ENCODE measurements at regions not wholly inside any gene's neighbourhood (a gene's known extent, or its start where the extent isn't known, plus 50 kb on each side); places are given as distances from the start of the nearest gene placed in this dataset.
A peak's percentile ranks its signal among the peaks of the same experiment; 100 is the strongest.

DNA sequence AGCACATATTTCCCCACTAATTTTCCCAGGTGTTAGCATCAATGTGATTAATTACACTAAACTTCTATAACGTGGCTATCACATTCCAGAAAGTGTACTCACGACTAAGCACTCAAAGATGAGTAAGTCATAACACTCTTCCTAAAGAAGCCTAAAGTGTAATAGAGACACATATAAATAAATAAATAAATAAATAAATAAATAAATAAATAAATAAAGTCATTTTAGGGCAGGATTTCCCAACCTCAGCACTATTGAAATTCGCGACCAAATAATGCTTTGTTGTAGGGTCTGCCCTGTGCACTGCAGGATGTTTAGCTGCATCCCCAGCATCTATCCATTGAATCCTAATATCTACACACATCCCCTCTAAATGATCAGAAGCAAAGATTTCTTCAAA, 390.9 kb downstream of the CDH7 start:
- no peak for DNase-seq

DNA sequence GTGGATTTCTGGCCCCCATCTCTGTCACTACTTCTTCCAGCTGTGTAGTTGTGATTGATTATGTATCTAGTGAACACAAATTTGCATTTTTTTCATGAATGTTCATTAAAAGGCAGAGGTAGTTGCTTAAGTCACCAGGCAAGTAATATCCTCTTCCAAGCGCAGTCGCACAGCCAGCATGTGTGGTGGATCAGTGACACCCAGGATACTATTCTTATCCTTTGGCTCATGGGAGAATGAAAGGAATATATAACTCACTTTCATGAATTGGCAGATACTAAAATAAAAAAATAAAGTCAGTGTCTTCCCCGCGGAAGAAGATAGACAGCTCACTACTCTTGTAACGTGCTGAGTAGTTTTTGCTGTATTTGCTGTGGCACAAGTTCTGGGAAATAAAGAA, 387.8 kb downstream of the CDH7 start:
- DNase-seq: peak; percentile 10

DNA sequence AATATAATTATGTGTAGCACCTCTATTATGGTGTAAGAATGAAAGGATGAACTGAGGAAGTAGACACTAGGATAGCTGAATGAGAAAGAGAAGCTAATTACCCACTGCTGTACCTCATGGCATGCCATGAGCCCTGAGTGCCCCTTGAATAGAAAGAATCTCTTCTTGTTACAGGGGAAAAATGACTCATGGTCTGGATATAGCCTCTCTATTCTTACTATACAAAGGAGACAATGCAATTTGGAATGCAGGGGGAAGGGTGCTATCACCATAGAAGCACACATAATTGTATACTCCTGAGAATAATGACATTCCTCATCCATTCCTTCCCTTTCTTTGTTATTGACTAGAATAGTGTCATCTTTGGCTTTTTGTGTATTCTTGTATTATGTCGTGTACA, 385.2 kb downstream of the CDH7 start:
- DNase-seq: peak; percentile 37

DNA sequence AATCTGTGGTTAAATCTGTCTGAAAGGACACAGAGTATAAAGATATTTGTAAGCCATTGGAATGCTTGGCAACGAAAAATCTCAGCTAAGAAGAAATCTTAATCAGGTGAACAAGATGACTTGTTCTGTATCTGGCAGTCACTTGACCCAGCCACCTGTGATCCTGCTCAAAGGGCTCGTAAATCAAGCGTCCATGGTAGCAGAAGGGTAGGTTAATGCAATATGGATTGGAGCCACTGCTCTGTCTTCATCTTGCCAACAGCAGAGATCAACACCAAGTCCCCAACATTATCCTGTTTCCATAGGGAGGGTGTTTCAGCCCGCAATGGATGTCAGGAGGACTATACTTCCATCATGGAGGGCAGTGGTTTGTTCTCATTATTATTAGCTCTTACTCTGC, 378.4 kb downstream of the CDH7 start:
- no peak for DNase-seq

DNA sequence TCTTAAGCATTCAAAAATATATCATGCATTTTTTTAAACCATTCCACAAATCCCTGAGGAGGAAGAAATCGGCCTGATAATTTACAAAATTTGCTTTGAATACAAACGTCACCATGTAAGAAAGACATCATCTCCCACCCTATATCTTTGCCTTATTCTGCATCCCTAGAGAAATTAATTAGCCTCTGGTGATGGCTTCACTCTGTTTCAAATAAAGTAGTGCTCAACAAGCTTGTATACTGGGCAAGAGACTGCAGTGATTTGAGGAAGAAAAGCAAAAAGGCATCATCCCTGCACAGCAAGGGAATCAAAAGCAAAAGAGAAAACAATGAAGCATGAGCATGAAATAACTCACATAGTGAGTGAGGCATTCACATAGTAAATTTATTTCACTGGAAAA, 375.5 kb downstream of the CDH7 start:
- DNase-seq: no peak

DNA sequence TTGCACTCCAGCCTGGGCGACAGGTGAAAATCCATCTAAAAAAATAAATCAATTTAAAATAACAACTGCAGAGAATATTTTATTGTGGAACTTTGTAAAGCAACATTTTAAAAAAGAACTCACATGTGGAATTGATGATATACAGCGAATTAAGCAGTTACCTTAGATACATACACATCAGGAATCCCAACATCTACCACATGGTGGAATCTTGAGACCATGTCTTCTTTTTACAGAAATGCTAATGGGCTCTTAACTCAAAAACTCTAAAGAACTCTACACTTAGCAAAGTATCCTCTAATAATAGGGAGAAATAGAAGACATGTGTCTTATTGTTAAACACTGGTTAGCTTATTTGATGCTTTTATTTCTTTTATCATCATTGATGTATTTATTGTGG, 373.6 kb downstream of the CDH7 start:
- no peak for DNase-seq

DNA sequence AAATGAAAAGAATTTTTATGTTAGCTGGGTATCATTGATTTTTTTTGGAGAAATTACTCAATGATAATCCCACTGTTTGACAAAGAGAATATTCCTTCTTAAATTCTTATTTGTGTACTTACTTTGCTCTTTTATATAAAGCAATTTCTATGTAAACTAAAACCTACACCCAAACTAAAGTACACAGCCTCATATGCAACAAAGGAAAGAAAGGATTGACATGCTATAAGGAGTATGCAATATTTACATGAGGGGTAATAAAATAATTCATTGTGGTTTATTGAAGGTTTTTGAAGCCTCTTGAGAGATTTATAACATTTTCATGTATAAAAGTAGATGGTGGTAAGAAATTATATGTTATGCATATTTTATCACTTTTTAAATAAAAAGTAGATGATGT, 368.5 kb downstream of the CDH7 start:
- DNase-seq: no peak

DNA sequence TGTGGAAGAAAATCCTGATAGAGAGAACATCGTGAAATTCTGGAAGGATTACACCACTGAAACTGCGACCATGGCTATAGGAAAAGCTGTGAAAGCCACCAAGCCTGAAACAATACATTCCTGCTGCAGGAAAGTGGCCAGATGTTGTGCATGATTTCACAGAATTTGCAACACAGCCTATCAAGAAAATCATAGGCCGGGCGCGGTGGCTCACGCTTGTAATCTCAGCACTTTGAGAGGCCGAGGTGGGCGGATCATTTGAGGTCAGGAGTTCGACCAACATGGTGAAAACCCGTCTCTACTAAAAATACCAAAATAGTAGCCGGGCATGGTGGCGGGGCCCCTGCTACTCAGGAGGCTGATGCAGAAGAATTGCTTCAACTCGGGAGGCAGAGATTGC, 360.2 kb downstream of the CDH7 start:
- no peak for DNase-seq

DNA sequence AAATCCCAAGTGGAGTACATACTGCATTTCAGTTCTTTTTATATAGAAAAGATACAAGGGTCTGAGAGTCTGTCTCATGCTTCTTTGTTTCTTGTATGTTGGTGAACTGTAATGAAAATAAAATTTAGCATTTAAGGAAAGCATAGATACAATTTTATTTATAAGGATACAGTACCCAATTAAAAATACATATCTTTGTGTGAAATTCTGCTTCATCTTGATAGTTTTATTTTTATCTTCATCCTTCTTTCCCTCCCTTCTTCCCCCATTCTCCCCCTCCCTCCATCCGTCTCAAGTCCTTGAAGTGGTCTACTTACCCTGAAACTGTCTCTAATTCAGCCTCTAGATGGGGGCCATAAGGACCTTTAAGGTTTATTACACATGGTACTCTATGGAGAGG, 359.8 kb downstream of the CDH7 start:
- no peak for DNase-seq

DNA sequence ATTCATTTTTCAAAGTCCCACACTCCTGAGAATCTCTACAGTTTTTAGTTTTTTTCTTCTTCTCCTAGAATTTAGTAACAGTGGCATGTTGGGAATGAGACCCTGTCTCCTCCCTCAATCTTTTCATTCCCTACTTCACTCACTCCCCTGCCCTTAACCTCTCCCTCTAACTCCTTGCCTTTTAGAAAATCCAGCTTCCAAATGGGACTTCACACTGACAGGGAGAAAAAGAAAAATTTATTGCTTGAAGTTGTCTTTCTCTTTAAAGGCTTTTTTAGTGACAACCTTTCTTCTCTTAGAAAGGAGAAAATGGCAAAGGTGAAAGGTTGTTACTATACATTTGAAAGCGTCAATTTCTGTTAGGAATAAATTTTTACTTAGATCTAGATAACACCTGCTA, 359.2 kb downstream of the CDH7 start:
- no peak for DNase-seq

DNA sequence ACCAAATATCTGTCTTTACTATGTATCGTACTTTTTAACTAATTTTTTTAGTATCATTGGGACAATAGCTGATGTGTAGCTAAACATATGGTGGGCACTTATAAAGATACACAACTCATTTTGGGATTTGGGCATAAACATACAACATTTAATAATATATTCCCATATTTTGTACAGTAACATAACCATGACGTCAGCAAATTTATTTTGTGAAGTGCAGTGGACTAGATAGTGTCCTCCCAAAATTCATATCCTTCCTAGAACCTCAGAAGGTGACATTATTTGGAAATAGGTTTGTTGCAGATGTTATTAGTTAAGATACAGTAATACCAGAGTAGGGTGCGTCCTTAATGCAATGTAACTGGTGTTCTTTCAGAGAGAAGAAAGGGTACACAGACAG, 356.7 kb downstream of the CDH7 start:
- no peak for DNase-seq

DNA sequence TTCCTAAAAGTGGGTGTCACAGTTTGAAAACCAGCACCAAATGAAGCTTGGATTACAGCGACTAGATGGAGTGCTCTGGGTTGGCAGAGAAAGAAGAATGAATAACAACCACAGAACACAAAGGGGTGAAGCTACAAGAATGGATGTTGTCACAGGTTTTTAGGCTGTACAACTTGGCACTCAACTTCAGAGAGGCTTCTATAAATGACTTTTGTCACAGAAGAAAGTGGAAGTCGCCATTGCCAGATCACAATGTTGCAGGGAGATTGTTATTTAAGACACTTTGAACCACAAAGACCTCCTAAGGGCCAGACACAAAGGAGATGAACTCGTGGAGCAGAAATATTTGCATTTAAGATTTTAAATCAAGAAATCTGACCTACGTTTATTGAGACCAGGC, 354.2 kb downstream of the CDH7 start:
- DNase-seq: no peak

DNA sequence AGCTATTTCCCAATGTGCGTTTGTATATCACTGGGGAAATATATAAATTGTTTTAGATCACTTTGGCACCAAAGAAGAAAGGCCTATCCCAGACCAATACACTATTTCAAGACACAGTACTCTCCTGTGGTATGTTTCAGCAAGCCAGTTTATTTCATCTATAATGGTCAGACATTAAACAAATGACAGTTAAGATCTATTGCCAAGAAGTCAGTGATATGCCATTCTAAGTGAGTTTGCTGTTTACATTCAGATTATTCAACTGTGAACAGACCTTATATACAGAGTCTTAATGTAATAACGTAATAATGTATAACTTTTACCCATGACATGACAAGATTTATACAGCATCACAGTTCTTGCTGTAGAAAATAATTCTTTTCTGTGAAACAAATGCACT, 352.7 kb downstream of the CDH7 start:
- peak; percentile 7 for DNase-seq

DNA sequence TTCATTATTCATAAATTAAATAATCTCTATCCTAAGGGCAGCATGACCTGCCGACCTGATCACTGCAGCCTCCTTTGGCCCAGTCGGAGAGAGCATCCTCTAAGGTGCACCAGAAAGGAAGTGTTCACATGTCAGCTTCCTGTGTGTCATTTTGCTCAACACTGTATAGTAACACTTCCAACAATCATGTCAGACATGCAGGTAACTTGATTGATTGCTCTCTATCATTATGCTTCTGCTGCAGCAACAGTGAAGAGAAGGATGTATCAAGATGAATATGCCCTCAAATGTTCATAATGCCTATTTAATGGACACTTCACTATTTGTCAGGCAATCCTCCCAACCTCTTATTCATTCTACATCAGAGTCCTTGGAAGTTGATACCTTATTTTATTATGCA, 332.3 kb downstream of the CDH7 start:
- no peak for DNase-seq

DNA sequence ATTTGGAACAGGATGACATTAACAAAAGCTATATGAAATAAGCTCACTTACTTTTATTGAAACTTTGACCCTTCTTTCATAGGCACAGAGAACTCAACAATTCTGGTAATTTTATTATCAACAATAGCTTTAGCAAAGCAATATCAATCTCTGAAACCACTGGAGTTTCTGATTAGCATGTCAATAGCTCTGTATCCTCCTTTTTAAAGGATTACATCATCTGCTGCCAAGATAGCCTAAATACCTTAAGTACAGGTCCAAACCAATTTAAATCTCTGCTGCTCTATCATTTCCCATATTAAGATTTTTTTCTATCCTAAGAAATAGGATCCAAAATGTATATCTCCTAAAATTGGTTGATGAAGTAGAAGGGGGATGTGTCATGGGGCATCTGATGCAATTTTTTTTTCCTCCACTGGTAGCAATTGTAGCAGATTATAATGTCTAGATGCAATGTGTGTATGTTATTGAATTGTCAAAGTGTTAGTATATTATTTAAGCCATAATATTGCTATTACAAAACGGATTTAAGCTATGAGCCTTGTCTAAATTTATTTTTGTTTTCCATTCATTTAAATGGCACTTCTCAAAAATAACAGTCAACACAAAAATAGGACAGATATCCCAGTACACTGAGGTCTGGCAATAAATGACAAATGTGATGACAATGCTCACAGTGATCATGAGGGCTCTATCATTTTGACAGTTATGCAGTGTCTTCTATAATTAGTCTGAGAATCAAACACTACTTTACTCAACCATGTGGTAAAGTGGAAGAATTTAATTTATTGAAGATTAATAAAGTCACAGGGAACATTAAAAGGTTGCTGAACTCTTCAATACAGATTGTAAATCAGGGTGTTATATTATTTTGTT, 328.4 kb downstream of the CDH7 start:
- no peak for DNase-seq

DNA sequence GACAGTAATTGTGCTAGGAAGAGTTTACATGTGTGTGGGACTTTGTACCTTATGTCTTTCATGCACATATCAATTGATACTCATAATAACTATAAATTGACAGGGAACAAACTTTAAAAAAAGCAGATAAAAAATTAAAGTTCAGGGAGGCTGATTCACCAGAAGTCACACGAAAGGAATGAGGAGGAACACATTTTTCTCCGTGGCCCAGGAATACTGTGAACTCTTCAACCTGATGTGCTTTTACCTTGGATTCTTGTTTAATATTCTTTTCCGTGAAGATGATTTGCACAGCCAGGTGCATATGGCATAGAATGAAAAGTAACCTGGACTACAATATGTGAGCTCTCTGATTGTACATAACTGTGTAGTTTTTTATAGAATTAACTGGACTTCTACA, 326.3 kb downstream of the CDH7 start:
- DNase-seq: no peak

DNA sequence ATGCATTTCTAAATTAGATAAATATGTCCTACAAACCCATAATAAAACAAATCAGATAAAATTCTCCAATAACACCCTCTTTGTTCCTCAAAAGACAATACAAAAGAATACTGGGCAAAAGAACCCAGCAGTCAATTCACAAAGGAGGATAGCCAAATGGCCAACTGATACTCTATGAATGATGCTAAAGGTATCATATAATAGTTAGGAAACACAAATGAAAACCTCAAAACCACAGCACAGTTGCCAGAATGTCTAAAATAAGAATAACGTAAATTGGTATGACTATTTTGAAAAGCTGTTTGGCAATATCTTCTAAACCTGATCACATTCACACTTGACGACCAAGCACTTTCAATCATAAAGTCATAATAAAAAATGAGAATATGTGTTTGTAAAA, 315.4 kb downstream of the CDH7 start:
- no peak for DNase-seq

DNA sequence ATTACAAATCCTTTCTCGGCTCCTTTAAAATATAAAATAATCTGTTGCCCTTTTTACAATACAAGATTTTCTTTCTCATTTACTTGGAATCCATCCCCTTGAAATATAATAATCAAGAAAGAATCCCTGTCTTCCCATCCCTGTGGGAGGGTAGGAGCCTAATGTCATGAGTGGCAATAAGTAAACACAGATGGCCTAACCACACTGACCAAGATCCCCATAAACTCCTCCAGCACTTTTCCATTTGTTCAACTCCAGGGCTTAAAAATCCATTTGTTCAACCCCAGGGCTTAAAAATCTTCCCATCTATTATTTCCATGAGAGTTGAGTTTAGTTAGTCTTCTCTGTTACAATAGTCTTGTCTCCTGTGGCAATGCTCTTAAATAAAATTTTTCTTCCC, 297.6 kb downstream of the CDH7 start:
- peak; percentile 59 for DNase-seq

DNA sequence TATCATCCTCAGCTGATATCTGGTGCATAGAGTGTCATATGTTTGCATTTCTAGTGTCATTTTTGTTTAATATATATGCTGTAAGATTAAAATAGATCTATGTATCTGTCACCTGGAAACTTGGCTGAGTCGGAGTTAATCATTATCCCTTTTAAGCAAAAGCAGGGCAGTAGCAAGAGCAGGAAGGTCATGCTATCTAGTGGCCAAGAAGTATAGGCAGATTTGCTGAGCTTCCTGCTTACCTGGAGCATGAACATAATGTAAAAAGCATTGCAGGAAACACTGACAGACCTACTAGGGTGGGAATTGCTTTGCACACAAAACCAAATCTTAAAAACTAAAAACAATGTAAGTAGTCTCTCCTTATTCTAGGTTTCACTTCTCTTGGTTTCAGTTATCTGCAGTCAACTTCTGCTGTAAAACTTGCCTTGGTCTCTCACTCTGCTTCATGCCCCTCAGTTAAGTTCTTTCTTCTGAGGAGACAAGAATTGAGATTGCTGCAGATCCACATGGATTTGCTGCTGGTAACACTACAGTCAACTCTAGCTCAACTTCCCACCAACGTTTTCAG, 295.3 kb downstream of the CDH7 start:
- no peak for DNase-seq

DNA sequence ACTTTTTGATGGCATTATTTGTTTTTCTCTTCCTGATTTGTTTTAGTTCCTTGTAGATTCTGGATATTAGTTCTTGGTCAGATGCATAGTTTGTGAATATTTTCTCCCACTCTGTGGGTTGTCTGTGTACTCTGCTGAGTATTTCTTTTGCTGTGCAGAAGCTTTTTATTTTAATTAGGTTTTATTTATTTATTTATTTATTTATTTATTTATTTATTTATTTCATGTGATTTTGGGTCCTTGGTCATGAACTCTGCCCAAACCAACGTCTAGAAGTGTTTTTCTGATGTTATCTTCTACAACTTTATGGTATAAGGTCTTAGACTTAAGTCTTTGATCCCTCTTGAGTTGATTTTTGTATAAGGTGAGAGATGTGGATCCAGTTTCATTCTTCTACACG, 292.2 kb downstream of the CDH7 start:
- no peak for DNase-seq

DNA sequence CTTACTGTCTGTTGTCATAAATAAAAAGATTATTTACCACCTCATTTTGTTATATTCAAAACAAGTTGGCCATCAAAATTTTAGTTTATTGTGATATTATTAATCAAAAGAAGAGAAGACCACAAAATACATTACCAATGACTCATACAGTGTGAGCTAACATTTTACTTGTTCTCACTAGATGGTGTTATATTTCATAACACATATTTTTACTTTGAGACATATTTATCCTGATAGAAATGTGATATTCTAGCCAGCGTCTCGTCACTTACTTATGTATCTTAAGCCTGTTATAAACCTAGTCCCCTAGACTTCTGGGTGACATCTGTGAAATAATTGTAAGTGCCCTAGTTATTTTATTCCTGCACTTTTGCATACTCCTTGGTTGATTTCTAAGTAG, 263.2 kb downstream of the CDH7 start:
- DNase-seq: no peak

DNA sequence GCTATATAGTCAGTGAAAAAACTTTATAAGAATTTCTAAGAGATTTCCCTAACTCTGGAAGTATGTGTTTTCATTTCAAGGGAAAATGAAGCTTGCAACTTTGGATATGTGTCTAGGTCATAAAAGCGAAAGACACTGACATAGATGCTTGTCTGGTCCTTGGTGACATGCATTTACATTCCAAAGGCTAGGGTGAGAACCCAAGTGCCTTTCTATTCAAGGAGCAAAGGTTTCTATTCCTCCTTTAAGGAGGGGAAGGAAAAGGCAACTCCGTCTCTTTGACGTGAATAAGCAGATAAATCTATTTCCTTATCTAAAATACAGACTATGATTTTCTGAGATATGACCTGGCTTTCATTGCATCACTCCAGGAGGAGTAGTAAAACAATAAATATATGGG, 261.1 kb downstream of the CDH7 start:
- DNase-seq: no peak

DNA sequence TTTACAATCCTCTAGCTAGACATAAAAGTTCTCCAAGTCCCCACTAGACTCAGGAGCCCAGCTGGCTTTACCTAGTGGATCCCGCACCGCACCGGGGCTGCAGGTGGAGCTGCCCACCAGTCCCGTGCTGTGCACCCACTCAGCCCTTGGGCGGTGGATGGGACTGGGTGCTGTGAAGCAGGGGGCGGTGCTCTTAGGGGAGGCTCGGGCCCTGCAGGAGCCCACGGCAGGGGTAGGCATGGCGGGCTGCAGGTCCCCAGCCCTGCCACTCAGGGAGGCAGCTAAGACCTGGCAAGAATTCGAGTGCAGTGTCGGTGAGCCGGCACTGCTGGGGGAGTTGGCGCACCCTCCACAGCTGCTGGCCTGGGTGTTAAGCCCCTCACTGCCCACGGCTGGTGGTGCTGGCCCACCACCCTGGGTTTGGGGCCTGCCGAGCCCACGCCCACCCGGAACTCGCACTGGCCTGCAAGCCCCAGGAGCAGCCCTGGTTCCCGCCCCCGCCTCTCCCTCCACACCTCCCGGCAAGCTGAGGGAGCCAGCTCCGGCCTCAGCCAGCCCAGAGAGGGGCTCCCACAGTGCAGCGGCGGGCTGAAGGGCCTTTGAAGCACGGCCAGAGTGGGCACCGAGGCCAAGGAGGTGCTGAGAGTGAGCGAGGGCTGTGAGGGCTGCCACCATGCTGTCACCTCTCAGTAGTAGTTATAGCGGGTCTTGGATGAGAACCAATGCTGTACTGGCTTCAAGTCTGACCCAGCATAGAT, 255.2 kb downstream of the CDH7 start:
- no peak for DNase-seq

Data from tongue (tissue), 1 donor.